Right lobe of liver (tissue), 6 donors: ENCODE measurements at regions not wholly inside any gene's neighbourhood (a gene's known extent, or its start where the extent isn't known, plus 50 kb on each side); places are given as distances from the start of the nearest gene placed in this dataset.

Experiments
- ATAC-seq, 4 donors: fragments of 200-7000 bp; cut with Tn5 transposase; one replicate each; pipeline ENCODE4 v1.9.1; 2020; ENCODE audit warnings: mild to moderate bottlenecking in 4 of 4, moderate library complexity in 4 of 4
- DNase-seq, 3 donors: peaks; one replicate each; pipeline ENCODE4 v3.0.0-alpha.2; 2020
- H3K27ac ChIP-seq, 3 donors: fragments of 200-600 bp; one replicate each; pipeline ENCODE4 v1.8.0; 2022
- H3K27me3 ChIP-seq, 2 donors: fragments of 200-600 bp; one replicate each; pipeline ENCODE4 v1.8.0; 2022
- H3K36me3 ChIP-seq, 4 donors: fragments of 200-600 bp; sonication (generic) in 1 of 4; one replicate each; pipeline versions ENCODE4 v1.5.1 to v1.8.0; 2017 to 2022; ENCODE audit warnings: control low read depth in 1 of 4
- H3K4me1 ChIP-seq, 4 donors: fragments of 200-600 bp; sonication (generic) in 1 of 4; one replicate each; pipeline versions ENCODE4 v1.5.1 to v1.8.0; 2017 to 2022; ENCODE audit warnings: control low read depth in 1 of 4
- H3K4me3 ChIP-seq, 3 donors: fragments of 200-600 bp; one replicate each; pipeline ENCODE4 v1.8.0; 2022
- H3K9me3 ChIP-seq, 4 donors: fragments of 200-600 bp; sonication (generic) in 1 of 4; one replicate each; pipeline versions ENCODE4 v1.5.1 to v1.8.0; 2017 to 2022; ENCODE audit warnings: control low read depth in 1 of 4
- POLR2A ChIP-seq: fragments of 450-650 bp; IDR thresholded peaks from one replicate; pipeline ENCODE4 v1.6.1; 2017; ENCODE audit warnings: antibody characterized with exemption, mild to moderate bottlenecking
- WGBS: methylation state at CpG from one replicate; pipeline ENCODE4 v1.1.6; 2018; ENCODE audit warnings: low coverage, low lambda C conversion rate; ENCODE audit not compliant: insufficient coverage; ENCODE audit errors: missing lambda C conversion rate; 5-methylcytosine and 5-hydroxymethylcytosine counted together
- intact Hi-C, 2 donors: fragments of 100-400 bp; cut with DNase I; formaldehyde crosslinking; loops; one replicate each; pipeline versions ENCODE4 v1.11.2 to v1.14.1; 2022
- TF ChIP-seq, protein P1 (sequence below), 4 donors: fragments of 200-600 bp in 3 of 4; fragments of 450-650 bp in 1 of 4; IDR thresholded peaks; one replicate each; pipeline versions ENCODE4 v1.5.1 to v1.8.0; 2016 to 2022; ENCODE audit warnings: antibody characterized with exemption in 4 of 4, mild to moderate bottlenecking in 2 of 4
- donor health status: DM: no; HTN: yes; CAD: no.
- donor health status: DM: no; HTN: no; CAD: no.
- donor health status: DM: no; HTN: no; CAD: no.
- donor health status: DM: no; HTN: yes; CAD: no.
- donor health status: DM: no; HTN: yes; CAD: no.

DNA sequence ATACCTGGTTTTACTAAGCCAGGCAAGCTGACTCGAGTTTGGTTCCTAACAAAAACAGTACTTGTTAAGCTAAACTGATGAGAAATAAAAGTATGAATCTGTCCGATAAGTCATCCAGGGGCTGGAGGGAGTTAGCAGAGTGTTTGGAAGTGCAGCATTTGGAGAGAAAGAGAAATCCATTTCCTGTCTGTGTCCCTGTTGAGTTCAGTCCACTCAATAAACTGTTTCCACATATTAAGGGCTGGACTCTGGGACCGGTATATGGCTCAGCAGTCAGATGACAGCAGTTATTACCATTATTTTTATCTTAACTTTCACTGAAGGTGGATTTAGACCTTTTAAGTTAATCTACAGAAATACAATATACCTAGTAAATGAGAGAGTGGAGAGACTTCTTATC, 130.6 kb upstream of the ADRA1B start:
- H3K36me3 ChIP-seq, result no peaks in the 10 kb centered on the region
- no peak overlapping the region for H3K27ac ChIP-seq
- H3K4me3 ChIP-seq, result no peak overlapping the region
- ATAC-seq (no peak), DNase-seq (no peak)
- TF ChIP-seq, protein P1, sequence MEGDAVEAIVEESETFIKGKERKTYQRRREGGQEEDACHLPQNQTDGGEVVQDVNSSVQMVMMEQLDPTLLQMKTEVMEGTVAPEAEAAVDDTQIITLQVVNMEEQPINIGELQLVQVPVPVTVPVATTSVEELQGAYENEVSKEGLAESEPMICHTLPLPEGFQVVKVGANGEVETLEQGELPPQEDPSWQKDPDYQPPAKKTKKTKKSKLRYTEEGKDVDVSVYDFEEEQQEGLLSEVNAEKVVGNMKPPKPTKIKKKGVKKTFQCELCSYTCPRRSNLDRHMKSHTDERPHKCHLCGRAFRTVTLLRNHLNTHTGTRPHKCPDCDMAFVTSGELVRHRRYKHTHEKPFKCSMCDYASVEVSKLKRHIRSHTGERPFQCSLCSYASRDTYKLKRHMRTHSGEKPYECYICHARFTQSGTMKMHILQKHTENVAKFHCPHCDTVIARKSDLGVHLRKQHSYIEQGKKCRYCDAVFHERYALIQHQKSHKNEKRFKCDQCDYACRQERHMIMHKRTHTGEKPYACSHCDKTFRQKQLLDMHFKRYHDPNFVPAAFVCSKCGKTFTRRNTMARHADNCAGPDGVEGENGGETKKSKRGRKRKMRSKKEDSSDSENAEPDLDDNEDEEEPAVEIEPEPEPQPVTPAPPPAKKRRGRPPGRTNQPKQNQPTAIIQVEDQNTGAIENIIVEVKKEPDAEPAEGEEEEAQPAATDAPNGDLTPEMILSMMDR (IDR thresholded peaks at IDR 0.05), result no peak
- no peak for TF ChIP-seq POLR2A
- no peaks in the 10 kb centered on the region for H3K27me3 ChIP-seq
- intact Hi-C loops, result no loop called here
- no peaks in the 10 kb centered on the region for H3K9me3 ChIP-seq
- 73% methylated on average over 3 of the region's 3 CpGs for WGBS
- no peaks in the 10 kb centered on the region for H3K4me1 ChIP-seq

GRCh38 chr5:159786201-159786600, 130.1 kb upstream of the ADRA1B start:
- Histone ChIP-seq H3K36me3 (no peaks in the 10 kb centered on the region), H3K27me3 (no peaks in the 10 kb centered on the region), H3K9me3 (no peaks in the 10 kb centered on the region), H3K27ac (no peak overlapping the region), H3K4me1 (no peaks in the 10 kb centered on the region), H3K4me3 (no peak overlapping the region)
- DNase-seq (no peak), ATAC-seq (no peak)
- intact Hi-C loops, result no loop called here
- TF ChIP-seq, protein P1 (IDR thresholded peaks at IDR 0.05), result no peak
- no peak for TF ChIP-seq POLR2A
- 68% methylated on average over 3 of the region's 3 CpGs for WGBS

- H3K36me3 ChIP-seq, result no peaks in the 10 kb centered on the region
- no peaks in the 10 kb centered on the region for H3K9me3 ChIP-seq
- no peak overlapping the region for H3K27ac ChIP-seq
- peak in 2 of 4 donors; percentile 25 to 35 for ATAC-seq
- TF ChIP-seq, protein P1 (IDR thresholded peaks at IDR 0.05), result no peak
- no peak for TF ChIP-seq POLR2A
- no peaks in the 10 kb centered on the region for H3K27me3 ChIP-seq
- no peak for DNase-seq
- no peak overlapping the region for H3K4me3 ChIP-seq
- intact Hi-C loops, result no loop called here
- 58% methylated on average over 7 of the region's 14 CpGs for WGBS
- H3K4me1 ChIP-seq, result no peaks in the 10 kb centered on the region
These were observed 129.2 kb upstream of the ADRA1B start for GRCh38 chr5:159786901-159787691.

- Histone ChIP-seq H3K27ac (no peak overlapping the region), H3K36me3 (no peaks in the 10 kb centered on the region), H3K9me3 (no peaks in the 10 kb centered on the region), H3K4me1 (no peaks in the 10 kb centered on the region), H3K27me3 (no peaks in the 10 kb centered on the region), H3K4me3 (no peak overlapping the region)
- intact Hi-C loops, result no loop called here
- no peak for DNase-seq
- TF ChIP-seq, protein P1 (IDR thresholded peaks at IDR 0.05), result no peak
- TF ChIP-seq POLR2A, result no peak
- 72% methylated on average over 2 of the region's 2 CpGs for WGBS
- no peak for ATAC-seq
These were observed 128.4 kb upstream of the ADRA1B start for GRCh38 chr5:159787837-159788236.
